Activated CD4-positive, alpha-beta T cell treated with anti-CD3 and anti-CD28 coated beads, Interleukin-2, Interleukin-4, amounts not matched to agents 100 ng/mL and 50 ng/mL, durations not matched to agents 16 hours and 8 hours (primary cell): ENCODE measurements at regions not wholly inside any gene's neighbourhood (a gene's known extent, or its start where the extent isn't known, plus 50 kb on each side); places are given as distances from the start of the nearest gene placed in this dataset.

Experiments
- DNase-seq: peaks from one replicate; pipeline ENCODE4 v3.0.0-alpha.2; 2020; ENCODE audit warnings: low spot score

DNA sequence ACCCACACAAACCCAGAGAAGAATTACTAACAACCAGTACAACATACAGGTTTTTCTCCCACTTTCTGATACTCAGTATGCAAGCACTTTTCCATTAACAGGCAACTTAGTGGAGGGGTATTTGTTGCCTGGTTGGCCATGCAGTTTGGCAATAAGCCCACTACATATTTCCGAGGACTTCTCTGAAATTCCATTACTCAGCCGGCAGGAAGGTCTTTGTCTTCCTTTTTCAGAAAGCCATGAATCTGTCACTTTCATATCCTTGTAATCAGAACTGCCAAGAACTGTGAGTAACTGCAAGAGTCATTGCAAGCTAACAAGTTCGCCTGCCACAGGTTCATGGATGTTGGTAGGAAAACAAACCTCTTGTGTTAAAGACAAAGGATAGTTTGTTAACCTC lies 422.3 kb upstream of the ROBO1 start:
- DNase-seq = no peak

DNA sequence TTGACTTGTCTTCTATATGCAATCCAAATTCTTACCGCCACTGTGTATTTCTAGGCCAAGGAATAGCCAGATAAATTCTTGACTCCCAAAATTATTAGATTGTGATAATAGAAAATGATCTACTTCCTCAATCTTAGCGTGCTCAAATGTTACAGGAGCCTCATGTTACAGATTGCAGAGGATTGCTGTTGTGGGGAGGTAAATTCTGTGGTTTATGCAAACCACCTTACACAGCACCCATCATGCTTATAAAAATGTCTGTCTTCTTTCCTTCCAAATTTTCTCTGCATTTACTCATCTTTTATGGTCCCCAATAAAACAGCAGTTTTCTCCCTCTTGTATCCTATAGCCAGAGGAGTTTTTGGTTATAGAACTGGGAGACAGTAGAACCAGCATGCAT lies 420.2 kb upstream of the ROBO1 start:
- no peak for DNase-seq

DNA sequence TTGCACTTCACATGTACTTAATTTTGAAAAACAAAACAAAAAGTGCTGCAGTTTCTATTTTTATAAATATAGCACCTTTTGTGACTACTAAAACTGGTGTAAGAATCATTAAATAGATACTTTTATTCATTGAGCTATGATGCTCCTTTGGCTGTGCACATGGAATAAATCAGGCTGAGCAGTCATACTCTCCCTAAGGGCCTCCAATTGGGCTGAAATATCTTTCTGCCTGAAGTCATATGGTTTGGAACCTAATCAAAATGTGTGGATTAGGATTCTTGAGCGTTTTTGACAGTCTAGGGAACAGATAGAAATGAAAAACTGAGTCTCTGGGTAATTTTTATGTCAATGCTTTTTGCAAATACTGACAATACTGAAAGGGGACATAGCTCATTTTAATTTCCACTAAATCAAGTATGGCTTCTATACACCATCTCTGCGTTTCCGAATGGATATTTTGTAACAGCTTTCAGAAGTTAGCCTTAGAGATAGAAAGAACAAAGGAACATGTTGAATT lies 392.2 kb upstream of the ROBO1 start:
- no peak for DNase-seq

DNA sequence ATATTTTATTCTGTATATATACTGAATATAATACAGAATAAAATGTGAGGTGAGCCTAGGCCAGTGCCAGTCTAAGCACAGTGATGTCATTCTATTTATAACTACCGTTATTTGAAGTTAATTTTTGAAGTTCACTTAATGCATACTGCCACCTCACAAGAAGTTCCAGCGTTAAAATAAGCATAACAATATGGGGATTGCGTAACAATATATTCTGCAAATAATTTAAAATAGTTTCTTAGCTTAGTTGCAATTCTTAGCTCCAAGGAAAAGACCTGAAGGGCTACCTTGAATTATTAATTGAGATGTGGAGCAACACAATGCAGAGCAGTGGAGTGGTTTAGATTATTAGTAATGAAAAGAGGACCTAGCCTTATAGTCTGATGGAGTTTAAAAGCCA lies 390.5 kb upstream of the ROBO1 start:
- DNase-seq = no peak

DNA sequence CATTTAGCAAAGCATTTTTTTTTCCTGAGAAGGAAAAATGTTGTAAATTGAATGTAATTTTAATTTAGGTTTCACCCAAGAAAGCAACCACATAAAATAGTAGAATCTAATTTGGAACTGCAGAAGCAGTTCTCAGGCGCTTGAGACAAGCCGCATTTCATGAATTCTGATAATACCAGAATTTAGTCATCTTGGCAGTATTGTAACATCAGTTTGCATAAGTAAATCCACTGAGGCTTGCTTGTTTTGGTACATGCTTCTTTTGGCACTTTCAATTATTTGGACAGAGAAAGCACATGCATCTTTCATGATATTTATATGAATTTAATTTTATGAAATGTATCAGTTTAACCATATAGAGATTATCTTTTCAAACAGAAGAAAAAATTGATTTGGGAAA lies 389.7 kb upstream of the ROBO1 start:
- no peak for DNase-seq

DNA sequence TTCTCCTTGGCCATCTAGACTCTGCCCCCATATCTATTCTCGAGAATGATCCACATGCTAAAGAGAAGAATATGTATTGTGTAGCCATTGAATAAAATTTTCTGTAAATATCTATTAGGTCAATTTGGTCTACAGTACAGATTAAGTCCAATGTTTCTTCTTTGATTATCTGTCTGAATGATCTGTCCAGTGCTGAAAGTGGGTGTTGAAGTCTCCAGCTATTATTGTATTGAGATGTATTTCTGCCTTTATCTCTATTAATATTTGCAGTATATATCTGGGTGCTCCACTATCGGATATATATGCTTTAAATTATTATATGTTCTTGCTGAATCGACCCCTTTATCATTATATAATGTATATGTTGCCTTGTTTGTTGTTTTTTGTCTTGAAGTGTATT lies 384.9 kb upstream of the ROBO1 start:
- no peak for DNase-seq

DNA sequence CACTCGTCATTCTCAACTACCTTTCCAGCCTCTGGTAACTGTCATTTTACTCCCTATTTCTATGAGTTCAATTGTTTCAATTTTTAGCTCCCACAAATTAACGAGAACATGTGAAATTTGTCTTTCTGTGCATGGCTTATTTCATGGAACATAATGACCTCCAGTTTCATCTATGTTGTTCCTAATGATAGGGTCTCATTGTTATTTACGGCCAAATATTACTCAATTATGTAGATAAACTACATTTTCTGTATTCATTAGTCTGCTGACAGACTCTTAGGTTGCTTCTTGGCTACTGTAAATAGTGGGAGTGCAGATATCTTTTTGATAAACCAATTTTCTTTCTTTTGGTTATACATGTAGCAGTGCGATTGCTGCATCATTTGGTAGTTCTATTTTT lies 374.9 kb upstream of the ROBO1 start:
- no peak for DNase-seq

DNA sequence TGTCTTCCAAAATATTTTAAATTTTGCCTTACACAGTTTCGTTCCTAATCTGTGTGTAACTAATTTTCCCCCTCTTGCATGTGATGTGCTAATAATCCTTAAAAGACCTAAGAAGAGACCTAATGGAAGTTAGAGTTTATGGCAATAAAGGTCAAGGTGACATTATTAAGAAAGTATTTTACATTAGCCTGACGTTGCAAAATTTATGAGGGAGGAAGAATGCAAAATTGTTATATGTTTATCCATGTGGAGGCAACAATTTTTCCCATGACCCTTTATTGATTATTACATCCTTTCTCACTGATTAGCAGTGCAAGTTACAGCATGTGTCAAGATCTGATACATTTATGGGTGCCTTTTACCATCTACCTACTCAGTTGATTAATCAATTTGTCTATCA lies 373.8 kb upstream of the ROBO1 start:
- DNase-seq = no peak

DNA sequence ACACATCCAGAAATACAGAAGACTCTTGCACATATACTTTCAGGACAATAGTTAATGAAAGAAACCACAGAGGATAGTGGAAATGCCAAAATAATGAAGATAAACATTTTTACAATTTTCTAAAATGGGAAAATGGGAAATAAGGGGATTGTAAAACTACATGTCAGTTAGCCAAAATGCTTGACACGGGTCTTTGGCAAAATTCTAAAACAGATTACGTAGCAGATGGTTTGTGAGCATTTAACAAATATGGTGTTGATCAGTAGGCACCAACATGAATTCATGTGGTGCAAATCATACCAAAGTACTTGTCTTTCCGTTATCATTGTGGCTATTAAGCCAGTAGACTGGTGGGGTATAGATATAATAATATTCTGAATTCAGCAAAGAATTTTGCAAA lies 348.5 kb upstream of the ROBO1 start:
- no peak for DNase-seq

DNA sequence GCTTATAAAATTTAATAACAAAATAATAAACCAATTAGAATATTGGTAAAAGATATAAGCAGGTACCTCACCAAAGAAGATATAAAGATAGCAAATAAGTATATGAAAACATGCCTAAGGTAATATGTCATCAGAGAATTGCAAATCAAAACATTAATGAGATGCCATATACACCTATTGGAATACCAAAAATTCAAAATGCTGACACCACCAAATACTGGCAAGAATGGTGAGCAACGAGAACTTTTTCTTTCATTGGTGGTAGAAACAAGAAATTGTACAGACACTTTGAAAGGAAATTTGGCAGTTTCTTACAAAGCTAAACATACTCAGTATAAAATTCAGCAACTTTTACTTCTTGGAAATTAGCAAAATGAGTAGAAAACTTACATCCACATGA lies 346.9 kb upstream of the ROBO1 start:
- no peak for DNase-seq

DNA sequence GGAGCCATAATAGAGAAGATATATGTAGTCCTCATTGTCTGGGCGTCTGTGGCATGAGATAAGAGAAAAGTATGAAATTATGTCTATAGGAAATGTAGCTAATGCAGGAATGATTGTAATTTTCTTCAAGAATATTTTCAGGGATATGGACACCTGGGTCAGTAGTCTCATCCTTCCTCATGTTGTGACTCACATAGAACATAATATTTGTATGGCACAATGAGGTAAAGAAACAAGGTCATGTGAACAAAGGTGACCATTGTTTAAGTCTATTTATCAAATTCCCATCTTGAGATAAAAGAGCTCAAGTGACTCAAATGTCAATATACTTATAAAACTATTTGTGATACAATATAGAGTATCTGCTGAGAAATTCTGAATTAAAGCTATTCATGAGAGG lies 345.5 kb upstream of the ROBO1 start:
- DNase-seq = no peak

DNA sequence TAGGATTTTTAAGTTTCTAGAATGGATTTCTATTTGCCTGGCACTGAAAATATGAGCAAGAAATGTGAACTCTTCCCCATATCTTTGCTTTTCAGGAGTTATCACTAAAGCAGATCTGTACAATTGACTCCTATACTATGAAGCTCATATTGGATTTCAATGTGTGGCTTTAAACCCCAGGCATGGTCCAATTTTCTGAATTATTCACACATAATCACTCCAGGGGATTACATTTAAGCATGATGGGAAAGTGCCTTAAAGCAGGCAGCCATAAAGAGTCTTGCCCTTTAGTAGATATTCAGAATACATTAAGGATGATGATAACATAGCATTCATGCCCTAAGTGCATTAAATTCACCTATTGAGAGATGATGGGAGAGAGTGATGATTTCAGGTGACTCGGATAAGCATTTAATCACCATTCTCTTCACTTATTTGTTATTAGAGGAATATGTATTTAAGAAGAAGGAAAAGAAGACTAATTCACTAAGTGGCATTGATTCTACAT lies 331.8 kb upstream of the ROBO1 start:
- no peak for DNase-seq

DNA sequence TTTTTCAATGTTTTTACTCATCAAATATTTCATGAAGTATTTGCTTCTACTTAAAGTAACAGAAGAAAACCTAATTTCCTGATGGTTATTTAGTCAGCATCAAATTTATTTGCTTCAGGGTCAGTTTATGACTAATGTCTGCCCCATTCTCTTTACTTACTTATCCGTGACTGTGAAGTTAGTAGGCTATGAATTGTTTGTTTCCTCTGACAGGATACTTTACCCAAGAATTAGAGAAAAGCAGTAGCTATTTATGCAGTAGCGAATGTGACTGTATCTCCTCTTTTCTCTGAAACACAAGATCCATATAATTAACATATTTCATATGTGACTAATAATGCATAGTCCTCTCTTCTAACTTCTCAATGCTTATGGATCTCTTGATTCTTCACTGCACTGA lies 329.9 kb upstream of the ROBO1 start:
- DNase-seq = no peak

DNA sequence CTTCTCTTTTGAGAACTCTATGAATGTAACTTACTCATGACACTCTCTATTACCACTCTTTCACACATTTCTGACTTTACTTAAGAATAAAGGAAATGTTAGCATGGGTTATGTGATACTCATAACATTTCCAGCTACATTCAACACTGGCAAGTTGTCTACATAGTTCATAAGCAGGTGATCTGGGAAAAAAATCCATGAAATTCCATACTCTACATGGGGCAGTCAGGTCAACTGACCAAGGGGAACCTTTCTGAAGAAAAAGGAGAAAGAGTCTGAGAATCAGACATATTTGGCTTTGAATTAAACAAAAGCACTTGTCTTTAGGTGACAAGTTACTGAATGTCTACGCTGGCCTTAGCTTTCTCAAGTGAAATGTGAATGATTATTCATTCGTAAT lies 329.1 kb upstream of the ROBO1 start:
- no peak for DNase-seq

DNA sequence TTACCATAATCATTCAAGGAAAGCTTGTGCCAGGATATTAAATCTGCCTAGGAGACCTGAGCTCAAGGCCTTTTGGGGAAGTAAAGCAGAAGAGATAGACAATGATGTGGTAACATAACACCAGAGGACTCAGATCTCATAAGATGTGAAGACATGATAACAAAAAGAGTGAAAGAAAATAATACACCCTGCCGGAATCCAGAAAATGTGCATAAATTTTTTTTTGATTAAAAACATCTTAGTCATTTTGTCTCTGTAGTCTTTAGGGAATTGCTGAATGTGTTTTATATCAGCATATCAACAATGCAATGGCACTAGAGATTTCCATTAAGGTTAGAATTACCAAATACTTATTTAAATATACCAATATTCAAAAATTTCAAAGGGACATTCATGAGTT lies 326.8 kb upstream of the ROBO1 start:
- DNase-seq = no peak

DNA sequence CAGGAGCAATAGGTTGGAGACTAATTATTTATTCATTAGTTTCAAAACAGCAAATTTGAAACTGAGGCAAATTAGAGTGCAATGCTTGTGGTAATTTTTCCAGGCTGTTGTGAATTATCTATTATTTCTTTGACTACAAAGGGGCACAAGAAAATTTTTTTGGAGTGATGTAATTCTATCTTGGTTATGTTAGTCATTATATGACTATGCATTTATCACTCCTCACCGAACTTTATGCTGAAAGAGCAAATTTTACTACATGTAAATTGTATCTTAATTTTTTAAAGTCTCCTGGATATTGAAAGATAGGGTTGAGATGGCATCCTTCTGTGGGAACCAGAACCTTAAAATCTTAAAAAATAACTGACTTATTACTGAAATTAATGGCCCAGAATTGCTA lies 320.0 kb upstream of the ROBO1 start:
- DNase-seq = no peak

DNA sequence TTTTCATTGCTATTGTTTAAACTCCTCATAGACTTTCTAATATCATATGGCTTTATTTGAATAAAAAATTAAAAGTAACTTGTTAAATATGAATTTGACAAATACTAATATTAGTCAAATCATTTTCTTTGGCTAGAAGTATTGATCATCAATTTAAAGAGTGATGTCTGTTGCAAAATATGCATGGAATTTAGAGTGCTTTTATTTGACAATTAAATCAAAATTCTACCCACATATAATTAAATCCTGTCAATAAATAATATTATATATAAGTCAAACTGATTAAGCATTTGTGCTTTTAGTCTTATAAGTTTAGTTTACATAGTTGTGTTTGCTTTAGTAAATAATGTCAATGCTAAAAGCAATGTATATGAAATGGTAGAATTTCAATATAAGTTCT lies 318.6 kb upstream of the ROBO1 start:
- DNase-seq = no peak

DNA sequence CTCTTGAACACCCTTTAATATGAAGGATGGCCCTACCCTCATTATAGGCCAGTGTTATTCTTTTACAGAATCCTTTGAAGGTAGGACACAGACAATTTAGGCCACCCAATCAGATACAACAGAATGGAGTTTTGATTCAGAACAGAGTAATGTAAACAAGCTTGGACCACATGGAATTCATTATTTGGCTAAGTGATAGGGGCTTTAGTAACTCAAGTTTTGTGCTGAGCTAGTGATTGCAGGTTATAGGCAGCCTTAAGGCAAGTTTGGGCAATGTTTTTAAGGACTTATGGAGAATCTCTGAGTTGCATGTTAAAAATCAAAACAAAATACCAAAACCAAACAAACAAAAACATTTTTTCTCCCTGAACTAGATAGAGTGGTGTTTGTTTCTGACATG lies 312.1 kb upstream of the ROBO1 start:
- no peak for DNase-seq

DNA sequence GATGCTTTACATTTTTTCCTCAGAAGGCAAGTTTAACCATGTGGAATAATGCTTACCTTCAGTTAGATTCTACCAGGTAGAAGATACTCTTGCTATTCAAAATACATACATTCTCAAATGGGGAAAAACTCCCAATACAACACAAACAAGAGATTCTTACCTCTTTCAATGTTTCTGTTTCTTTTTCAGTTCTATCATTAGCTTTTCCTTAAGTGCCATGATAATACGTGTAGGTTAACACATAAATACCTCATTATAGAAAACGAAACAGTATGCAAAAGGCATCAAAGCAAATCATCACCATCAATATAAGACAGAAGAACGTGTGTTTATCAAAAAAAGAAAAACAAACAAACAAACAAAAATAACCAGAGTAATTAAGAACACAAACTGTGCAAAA lies 300.7 kb upstream of the ROBO1 start:
- no peak for DNase-seq

DNA sequence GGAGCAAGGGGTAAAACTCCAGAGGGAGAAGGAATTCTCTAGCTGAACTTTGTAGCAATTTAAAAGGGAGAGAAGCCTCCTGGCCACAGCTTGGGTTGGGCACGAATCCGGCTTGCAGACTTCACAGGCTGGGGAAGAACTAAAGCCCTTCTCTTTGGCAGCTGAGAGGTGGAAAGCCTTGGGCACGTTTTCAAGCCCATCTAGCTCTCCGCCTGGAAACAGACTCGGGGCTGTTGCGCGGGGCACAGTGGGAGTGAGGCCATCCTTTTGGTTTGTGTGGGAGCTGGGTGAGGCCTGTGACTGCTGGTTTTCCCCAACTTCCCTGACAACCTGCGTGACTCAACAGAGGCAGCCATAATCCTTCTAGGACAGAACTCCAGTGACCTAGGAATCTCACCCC lies 295.7 kb upstream of the ROBO1 start:
- DNase-seq = no peak

DNA sequence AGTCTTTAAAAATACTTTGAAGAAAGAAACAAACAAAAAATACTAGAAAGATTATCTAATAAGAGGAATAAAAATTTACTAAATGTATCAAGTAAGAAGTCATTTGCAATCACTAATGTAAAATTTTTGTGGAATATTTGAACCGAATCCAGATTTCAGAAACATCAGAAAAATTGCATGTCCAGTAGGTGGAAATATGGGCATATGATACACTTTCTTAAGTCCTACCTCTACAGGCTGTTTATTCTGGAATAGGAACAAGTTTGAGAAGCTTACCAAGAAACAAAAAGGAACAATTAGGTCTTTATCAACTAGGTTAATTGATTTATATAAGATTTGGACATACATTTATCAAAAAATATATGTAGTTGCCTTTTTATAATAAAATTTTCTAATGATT lies 292.9 kb upstream of the ROBO1 start:
- no peak for DNase-seq

DNA sequence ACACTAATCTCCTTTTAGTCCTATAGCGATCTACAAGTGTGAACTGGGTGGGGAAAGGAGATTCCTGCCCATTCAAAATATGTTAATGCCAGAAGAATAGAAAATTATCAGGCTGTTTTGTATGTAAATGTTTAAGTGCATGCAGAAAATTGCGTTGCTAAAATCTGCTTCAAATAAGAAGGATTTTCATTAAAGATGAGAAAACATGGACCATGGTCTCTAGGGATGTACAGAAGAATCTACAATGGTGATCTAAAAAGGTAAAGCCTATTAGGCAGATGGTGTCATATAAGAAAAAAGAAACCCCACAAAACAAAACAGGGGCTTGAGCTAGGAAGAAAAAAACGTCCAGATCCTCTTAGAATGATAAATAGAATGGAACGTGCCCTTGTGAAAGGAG lies 287.5 kb upstream of the ROBO1 start:
- no peak for DNase-seq

DNA sequence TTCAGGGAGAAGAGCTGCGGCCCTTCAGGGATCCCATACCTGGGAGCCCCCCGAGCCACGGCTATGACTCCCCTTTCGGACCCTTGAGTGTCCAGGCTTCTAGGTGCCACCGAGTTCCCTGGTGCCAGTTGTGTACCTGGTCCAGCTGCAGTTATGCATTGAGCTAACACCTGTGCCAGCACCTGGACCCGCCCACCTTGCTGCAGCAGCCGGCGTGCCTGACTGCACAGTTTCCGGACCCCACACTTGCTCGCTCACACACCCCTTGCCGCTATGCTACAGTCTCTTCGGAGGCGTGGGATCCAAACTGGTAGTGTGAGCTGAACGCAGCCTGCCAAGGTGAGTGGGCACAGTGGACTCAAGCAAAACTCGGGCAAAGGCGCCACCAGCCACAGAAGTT lies 284.5 kb upstream of the ROBO1 start:
- DNase-seq = no peak

DNA sequence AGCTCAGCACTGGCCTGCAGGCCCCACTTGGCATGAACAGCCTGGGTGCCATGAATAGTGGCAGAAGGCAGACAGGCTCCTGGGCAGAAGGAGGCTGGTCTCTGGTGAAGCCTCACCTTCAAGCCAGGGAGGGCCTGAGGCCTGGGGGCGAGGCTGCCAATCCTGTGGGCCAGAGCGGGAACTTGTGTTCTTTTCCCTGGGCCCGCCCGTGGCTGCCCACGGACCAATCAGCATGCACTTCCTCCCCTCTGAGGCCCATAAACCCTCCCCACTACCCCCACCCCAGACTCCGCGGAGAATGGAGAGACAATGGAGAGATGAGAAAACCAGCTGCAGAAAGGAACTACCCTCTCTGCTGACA lies 283.8 kb upstream of the ROBO1 start:
- DNase-seq = no peak
